T47D (cell line): ENCODE measurements at regions not wholly inside any gene's neighbourhood (a gene's known extent, or its start where the extent isn't known, plus 50 kb on each side); places are given as distances from the start of the nearest gene placed in this dataset.

Source experiments
- DNase-seq, 2 experiments: peaks; one replicate each; pipeline versions ENCODE4 v3.0.0 to v3.0.0-alpha.2; 2011 to 2012; ENCODE audit warnings: low read depth in 1 of 2, low spot score in 1 of 2
- JUND ChIP-seq: IDR thresholded peaks from 2 replicates; pipeline ENCODE4 v1.6.1; 2012; ENCODE audit warnings: low read depth
- in situ Hi-C: cut with HindIII; loops from 2 replicates; pipeline ENCODE4 v1.10.0; 2016; ENCODE audit warnings: low sequenced_read_pairs, low pct_unique_long_range_greater_than_20kb

DNA sequence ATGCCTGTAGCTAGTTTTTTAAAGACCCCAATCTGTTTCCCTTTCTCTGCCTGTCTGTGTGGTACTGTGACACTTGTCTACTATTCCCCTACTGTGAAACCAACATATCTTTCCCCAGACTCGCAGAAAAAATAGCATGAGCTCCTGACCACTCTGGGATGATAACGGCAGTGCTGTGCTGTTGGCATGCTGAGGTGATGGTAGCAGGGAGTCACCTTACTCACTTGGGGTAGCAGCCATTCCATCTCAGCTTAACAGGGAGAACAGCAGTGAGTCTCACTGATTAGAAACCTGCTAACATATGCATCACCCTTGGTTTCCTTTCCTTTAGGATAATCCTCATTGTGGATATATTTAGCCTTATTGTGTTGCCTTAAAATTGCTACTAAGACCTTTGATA, 469.6 kb upstream of the FZD8 start:
- no peak for TF ChIP-seq JUND
- in situ Hi-C loops, result no loop called here
- no peak for DNase-seq

DNA sequence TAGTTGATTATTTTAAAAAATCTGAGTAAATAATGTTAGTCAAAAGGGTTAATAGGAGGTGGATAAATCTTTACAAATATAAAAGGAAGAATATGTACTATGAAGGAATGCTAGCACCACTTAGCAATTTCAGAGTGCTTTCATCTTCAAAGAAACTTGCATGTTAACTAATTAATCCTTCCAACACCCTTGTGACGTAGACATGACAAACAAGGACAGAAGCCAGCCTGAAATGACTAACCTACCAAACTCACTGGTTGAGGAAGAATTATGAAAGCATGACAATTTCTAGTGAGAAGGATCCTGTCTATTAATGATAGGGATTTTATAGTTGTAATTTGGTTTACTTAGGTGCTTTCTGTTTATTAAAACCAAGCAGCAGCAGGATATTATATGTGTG, 468.0 kb upstream of the FZD8 start:
- in situ Hi-C loops, result no loop called here
- TF ChIP-seq JUND, result no peak

DNA sequence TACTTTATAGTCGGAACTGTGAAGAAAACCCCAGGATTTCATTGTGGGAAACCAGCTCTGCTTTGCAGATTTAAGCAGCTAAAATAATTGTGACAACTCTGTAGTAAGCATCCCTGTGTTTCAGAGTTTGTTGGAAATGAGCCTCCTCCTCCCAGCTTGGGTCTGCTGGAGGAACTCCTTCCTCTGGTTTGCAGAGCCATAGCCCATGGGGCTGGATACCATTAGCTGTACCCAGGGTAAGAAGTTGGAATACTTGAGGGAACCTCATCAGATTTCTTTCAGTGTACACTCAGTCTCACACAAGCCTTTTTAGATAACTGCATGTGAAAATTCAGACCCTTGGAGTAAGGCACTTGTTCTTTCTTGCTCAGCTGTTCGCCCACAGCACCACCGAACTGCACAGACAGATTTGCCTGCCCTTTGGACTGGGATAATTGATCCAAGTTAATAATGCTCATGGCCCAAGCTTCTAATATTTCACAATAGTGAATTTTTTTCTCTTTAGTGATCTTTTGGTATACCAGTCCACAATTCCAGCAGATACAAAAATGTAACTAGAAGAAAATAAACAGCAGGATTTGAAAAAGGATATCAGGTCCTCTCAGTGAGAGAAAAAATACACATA, 467.4 kb upstream of the FZD8 start:
- TF ChIP-seq JUND, result no peak
- no peak for DNase-seq
- in situ Hi-C loops, result no loop called here

More for the DNA sequence above, 468.0 kb upstream of the FZD8 start:
- no peak for DNase-seq

DNA sequence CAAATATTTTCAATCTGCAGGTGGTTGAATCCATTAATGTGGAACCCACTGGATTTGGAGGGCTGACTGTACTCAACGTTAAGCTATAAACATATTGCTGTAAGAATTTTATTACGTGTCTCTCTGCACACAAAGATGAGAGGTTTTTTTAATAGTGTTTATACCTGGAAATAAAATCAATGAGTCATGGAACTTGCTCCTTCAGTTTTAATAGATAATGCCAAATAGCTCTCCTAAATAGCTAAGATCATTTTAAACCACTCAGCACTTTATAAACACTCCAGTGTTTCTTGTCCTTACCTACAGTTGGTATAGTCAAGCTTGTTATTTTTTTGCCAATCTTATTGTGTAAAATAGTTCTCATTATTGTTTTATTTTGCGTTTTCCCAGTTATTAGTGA, 455.6 kb upstream of the FZD8 start:
- in situ Hi-C loops, result no loop called here
- TF ChIP-seq JUND, result no peak
- no peak for DNase-seq

DNA sequence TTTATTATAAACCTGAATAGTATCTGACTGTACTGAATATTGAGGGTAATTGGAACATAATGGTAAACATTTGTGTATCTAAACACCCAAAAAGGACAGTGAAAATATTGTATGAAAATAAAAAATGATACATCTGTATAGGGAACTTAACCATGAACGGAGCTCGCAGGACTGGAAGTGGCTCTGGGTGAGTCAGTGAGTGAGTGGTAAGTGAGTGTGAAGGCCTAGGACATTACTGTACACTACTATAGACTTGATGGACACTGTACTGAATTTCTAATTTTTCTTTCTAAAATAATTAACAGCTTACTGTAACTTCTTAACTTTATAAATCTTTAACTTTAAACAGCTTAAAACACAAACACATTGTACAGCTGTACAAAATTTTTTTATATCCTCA, 454.5 kb upstream of the FZD8 start:
- no peak for DNase-seq
- TF ChIP-seq JUND, result no peak
- in situ Hi-C loops, result no loop called here

DNA sequence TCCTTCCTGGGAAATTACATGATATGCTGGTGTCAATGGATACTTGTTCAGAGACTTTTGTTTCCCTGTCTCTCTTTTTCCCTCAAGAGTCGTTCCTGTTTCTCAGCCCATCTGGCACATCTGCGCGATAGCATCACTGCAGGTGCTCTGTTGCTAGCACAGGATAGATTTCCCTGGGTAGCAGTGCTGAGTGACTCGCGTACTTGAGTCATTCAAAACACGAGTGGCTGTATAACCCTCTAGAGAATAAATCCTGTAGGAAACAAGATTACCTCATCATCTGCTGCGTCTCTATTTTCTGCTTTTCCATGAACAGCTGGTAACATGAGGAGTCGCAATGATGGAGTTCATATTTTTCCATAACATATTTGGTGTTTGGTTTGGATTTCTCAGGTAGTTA, 452.0 kb upstream of the FZD8 start:
- no peak for DNase-seq
- in situ Hi-C loops, result no loop called here

DNA sequence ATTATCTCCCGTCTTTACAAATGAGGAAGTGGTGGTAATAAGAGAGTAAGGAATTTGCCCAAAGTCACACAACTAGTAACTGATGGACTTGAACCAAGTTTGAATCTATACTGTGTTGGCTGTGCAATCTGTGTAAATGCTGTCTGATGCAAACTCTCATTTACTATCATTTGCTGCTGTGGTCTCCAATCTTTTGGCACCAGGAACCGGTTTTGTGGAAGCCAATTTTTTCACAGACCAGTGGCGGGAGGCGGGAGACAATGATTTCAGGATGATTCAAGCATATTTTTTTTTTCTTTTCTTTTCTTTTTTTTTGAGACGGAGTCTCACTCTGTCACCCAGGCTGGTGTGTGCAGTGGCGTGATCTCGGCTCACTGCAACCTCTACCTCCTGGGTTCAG, 450.0 kb upstream of the FZD8 start:
- no peak for DNase-seq
- in situ Hi-C loops, result no loop called here
- TF ChIP-seq JUND, result no peak

More for the DNA sequence above, 452.0 kb upstream of the FZD8 start:
- no peak for TF ChIP-seq JUND

DNA sequence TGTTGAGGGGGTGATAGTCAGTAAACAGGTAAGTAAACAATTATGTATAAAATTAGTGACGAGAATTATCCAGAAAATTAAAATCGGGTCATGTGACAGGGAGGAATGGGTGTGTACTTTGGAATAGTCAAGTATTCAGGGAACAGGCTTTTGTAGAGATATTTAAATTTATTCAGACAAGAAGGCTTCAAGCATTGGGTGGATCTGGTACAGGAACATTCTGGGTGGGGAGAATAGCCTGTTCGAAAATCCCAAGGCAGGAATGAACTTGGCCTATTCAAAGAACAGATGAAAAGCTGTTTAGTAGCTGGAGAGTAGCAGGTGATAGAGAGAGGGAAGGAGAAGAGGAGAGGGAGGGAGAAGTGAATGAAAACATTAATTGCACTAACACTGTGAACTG, 448.9 kb upstream of the FZD8 start:
- in situ Hi-C loops, result no loop called here
- TF ChIP-seq JUND, result no peak
- no peak for DNase-seq

DNA sequence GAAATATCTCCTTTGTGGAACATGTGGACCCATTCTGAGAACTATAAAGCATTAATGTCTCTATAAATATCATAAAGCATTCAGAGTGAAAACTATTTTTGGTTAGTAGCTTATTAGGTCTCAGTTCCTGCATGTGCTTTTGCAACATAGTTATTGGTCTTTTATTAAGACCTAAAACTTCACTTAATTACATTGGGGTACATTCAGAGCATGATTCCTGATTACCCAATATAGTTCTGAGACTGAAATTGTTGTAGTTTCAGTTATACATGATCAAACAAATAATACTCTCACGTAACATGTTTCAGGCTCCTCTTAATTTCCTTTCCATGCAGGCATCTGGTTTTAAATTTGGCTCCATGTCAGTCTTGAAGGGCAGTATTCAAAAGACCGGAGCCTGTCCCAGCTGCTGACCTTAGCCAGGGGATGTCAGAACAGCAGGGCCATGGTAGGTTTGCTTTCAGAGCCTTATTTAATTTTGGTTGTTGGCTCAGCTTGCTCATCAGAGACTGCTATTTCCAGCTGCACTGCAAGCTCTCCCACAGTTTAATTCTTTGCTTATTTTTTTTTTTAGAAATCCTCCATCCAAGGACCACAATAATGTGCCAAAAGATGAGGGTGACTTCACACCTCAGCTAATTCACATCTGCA, 447.8 kb upstream of the FZD8 start:
- no peak for DNase-seq
- in situ Hi-C loops, result no loop called here
- no peak for TF ChIP-seq JUND

DNA sequence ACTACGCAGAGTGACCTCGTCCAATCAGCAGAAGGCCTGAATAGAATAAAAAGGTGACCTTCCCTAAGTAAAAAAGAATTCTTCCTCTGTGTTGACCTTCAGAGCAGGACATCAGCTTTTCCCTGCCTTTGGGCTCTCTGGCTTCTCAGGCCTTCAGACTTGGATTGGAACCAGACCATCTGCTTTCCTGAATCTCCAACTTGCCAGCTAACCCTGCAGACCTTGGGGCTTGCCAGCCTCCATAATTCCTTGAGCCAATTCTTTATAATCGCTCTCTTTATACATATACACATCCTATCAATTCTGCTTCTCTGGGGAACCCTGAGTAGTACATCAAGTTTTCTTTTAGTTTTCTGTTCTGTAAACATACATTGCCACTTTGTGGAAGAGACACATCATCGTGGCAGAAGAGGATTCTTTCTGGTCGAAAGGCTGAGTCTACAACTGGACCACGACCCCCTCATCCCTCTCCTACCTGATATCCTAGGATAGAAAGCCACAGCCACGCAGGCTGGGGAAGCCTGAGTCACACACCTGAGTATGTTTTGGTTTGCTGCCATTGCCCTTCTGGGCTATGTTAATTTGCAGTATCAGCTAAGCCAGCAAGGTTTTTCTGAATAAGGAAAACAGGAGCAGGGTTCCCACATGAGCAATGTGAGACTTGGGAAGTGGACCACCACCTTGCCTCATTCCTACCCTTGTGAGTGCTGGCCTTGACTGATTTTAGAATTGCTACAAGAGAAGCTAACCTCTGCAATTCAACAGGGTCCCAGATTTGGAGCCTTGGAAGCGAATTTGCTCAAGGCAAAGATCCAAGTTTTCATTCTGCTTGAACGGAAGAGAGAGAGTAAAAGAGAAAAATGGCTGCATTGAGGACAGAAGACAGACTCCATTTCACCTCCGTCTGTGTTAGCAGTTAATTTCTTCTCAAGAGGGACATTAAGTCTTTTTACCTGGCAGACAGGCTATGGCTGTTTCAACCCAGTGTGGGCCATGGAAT, 445.2 kb upstream of the FZD8 start:
- in situ Hi-C loops, result no loop called here
- TF ChIP-seq JUND, result no peak
- no peak for DNase-seq

DNA sequence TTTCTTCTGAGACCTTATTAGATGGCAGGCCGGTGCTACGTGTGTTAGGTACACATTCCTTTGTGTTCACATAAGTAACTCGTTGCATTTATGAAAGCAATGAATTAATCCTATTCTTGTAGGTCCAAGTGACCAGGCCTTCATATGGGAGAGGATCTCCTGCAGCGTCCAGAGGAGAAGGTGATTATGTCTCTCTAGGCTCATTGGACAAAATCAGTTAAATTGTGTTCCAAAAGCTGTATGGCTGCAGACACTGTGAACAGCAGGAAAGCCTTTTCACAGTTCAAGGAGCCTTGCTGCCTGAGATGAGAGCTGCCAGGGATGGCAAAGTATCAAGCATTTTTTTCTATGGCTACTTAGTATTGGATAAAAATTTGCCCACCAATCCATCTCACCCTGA, 433.1 kb upstream of the FZD8 start:
- in situ Hi-C loops, result no loop called here
- no peak for DNase-seq
- no peak for TF ChIP-seq JUND

DNA sequence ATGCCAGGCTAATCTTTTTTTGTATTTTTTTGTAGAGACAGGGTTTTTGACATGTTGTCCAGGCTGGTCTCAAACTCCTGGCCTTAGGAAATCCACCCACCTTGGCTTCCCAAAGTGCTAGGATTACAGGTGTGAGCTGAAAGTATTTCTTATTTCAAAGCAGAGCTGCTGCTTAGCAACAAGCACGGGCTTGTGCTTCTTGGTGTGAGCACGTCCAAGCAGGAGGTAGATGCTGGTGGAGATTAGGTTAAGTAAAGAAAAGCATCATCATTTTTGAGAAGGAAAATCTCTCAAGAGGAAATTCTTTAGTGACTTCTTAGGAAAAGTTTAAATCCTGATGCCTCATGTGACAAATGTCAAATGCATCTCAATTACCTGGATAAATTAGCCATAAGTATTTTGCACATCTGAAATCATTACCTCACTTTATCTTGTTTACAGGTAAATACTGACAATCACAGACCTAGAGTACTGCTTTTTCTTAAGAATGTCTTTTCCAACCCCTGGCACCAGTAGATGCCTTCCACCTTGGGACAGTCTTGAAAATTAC, 431.8 kb upstream of the FZD8 start:
- TF ChIP-seq JUND, result no peak
- DNase-seq, result no peak
- in situ Hi-C loops, result no loop called here

DNA sequence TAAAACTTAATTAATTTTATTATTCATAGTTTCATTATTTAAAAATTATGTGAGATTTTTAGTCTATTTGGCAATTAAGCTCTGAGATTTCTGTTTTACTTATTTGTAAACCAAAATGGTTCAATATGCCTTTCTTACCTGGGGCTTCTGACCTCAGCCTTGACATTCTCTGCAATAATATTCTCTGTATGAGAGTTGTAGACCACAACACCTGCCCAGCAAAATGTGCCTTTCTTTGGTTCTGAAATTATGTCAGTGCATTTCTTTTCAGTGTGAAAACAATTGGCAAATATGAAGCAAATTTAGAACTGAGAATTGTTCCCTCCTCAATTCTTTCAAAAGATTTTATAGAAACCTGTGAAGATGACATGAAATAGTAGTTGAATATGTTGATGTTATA, 426.4 kb upstream of the FZD8 start:
- no peak for DNase-seq
- no peak for TF ChIP-seq JUND
- in situ Hi-C loops, result no loop called here
